KMS-11 (cell line): ENCODE measurements at regions not wholly inside any gene's neighbourhood (a gene's known extent, or its start where the extent isn't known, plus 50 kb on each side); places are given as distances from the start of the nearest gene placed in this dataset.

Experiments
- H2AFZ ChIP-seq: fragments of 200-600 bp; sonication (generic); 2 replicates; pipeline ENCODE4 v1.6.1; 2016; ENCODE audit warnings: antibody characterized with exemption, mixed run types, low read depth
- H3K27ac ChIP-seq: fragments of 200-600 bp; sonication (generic); 2 replicates; pipeline ENCODE4 v1.6.1; 2016; ENCODE audit warnings: mild to moderate bottlenecking, mixed run types
- H3K27me3 ChIP-seq: fragments of 200-600 bp; sonication (generic); 2 replicates; pipeline ENCODE4 v1.6.1; 2017; ENCODE audit warnings: mild to moderate bottlenecking, low read depth, mixed run types, moderate library complexity; ENCODE audit not compliant: insufficient read depth
- H3K36me3 ChIP-seq: fragments of 200-600 bp; sonication (generic); 2 replicates; pipeline ENCODE4 v1.6.1; 2017; ENCODE audit warnings: mild to moderate bottlenecking, mixed run types; ENCODE audit not compliant: insufficient read depth
- H3K4me1 ChIP-seq: fragments of 200-600 bp; sonication (generic); 2 replicates; pipeline ENCODE4 v1.6.1; 2016; ENCODE audit warnings: mild to moderate bottlenecking, low read depth, mixed run types; ENCODE audit not compliant: poor library complexity, severe bottlenecking
- H3K4me2 ChIP-seq: fragments of 200-600 bp; sonication (generic); 2 replicates; pipeline ENCODE4 v1.7.0; 2016; ENCODE audit warnings: mild to moderate bottlenecking, mixed run types
- H3K4me3 ChIP-seq: fragments of 200-600 bp; sonication (generic); IDR thresholded peaks from 2 replicates; pipeline ENCODE4 v1.6.1; 2017; ENCODE audit warnings: low read depth, low read length, mixed read lengths; ENCODE audit not compliant: insufficient read depth
- H3K79me2 ChIP-seq: fragments of 200-600 bp; sonication (generic); 2 replicates; pipeline ENCODE4 v1.6.1; 2016; ENCODE audit warnings: low read depth, mixed run types; ENCODE audit not compliant: insufficient read depth
- H3K9ac ChIP-seq: fragments of 200-600 bp; sonication (generic); 2 replicates; pipeline ENCODE4 v1.6.1; 2016; ENCODE audit warnings: mild to moderate bottlenecking, mixed run types
- H4K20me1 ChIP-seq: fragments of 200-600 bp; sonication (generic); 2 replicates; pipeline ENCODE4 v1.6.1; 2016; ENCODE audit warnings: mild to moderate bottlenecking, mixed run types; ENCODE audit not compliant: insufficient read depth
- CTCF ChIP-seq: fragments of 200-600 bp; sonication (generic); conservative IDR thresholded peaks from 2 replicates; pipeline ENCODE4 v1.6.1; 2017; ENCODE audit warnings: low read depth, mild to moderate bottlenecking, antibody characterized with exemption, low read length, moderate library complexity, mixed read lengths

GRCh38 chr12:24049101-24049500 lies 99.6 kb upstream of the SOX5 start:
- no peaks in the 10 kb centered on the region for H3K4me1 ChIP-seq
- no peaks in the 10 kb centered on the region for H3K79me2 ChIP-seq
- H3K27me3 ChIP-seq: no peaks in the 10 kb centered on the region
- H3K4me2 ChIP-seq: no peak overlapping the region
- no peak overlapping the region for H3K4me3 ChIP-seq
- TF ChIP-seq CTCF: no peak
- no peak overlapping the region for H3K9ac ChIP-seq
- no peak overlapping the region for H3K27ac ChIP-seq
- no peak overlapping the region for H2AFZ ChIP-seq
- no peaks in the 10 kb centered on the region for H3K36me3 ChIP-seq
- H4K20me1 ChIP-seq: no peaks in the 10 kb centered on the region

GRCh38 chr12:24048446-24048845 lies 99.0 kb upstream of the SOX5 start:
- Histone ChIP-seq H2AFZ (no peak overlapping the region), H3K79me2 (no peaks in the 10 kb centered on the region), H3K4me1 (no peaks in the 10 kb centered on the region), H3K27me3 (no peaks in the 10 kb centered on the region), H3K36me3 (no peaks in the 10 kb centered on the region), H4K20me1 (no peaks in the 10 kb centered on the region), H3K9ac (no peak overlapping the region), H3K27ac (no peak overlapping the region), H3K4me2 (no peak overlapping the region), H3K4me3 (no peak overlapping the region)
- TF ChIP-seq CTCF: no peak

- no peak overlapping the region for H3K4me3 ChIP-seq
- H3K79me2 ChIP-seq: no peaks in the 10 kb centered on the region
- no peak overlapping the region for H3K27ac ChIP-seq
- no peaks in the 10 kb centered on the region for H4K20me1 ChIP-seq
- no peaks in the 10 kb centered on the region for H3K4me1 ChIP-seq
- H3K9ac ChIP-seq: no peak overlapping the region
- H3K4me2 ChIP-seq: no peak overlapping the region
- H3K36me3 ChIP-seq: no peaks in the 10 kb centered on the region
- H2AFZ ChIP-seq: no peak overlapping the region
- TF ChIP-seq CTCF: no peak
- H3K27me3 ChIP-seq: no peaks in the 10 kb centered on the region
These were observed 97.9 kb upstream of the SOX5 start for GRCh38 chr12:24047326-24047725.

- Histone ChIP-seq H4K20me1 (no peaks in the 10 kb centered on the region), H3K79me2 (no peaks in the 10 kb centered on the region), H3K36me3 (no peaks in the 10 kb centered on the region), H3K9ac (no peak overlapping the region), H3K27ac (no peak overlapping the region), H3K4me3 (no peak overlapping the region), H3K4me2 (no peak overlapping the region), H2AFZ (no peak overlapping the region), H3K4me1 (no peaks in the 10 kb centered on the region), H3K27me3 (no peaks in the 10 kb centered on the region)
- TF ChIP-seq CTCF: no peak
These were observed 96.4 kb upstream of the SOX5 start for GRCh38 chr12:24045816-24046257.
